CD8-positive, alpha-beta memory T cell (primary cell): ENCODE measurements at regions not wholly inside any gene's neighbourhood (a gene's known extent, or its start where the extent isn't known, plus 50 kb on each side); places are given as distances from the start of the nearest gene placed in this dataset.

Source experiments
- CTCF ChIA-PET: fragments of 350-600 bp; sonication (Branson Sonifier 250); formaldehyde crosslinking; loops from one replicate; lab custom pipeline; 2021; ENCODE audit warnings: antibody characterized with exemption; lab: Charles Lee
- POLR2A ChIA-PET: fragments of 350-600 bp; sonication (Branson Sonifier 250); formaldehyde crosslinking; loops from one replicate; lab custom pipeline; 2021; ENCODE audit warnings: antibody characterized with exemption; lab: Charles Lee
- DNase-seq, 5 donors: peaks; one replicate each; pipeline versions ENCODE4 v3.0.0 to v3.0.0-alpha.2; 2020 to 2022; ENCODE audit warnings: mixed read lengths in 1 of 5
- H3K27ac ChIP-seq: one replicate; pipeline ENCODE4 v1.7.0; 2013; ENCODE audit warnings: low read depth, mild to moderate bottlenecking, low read length, moderate library complexity
- H3K27me3 ChIP-seq: 2 replicates; pipeline ENCODE4 v1.7.0; 2013; ENCODE audit warnings: low read length, mild to moderate bottlenecking; ENCODE audit not compliant: insufficient read depth, poor library complexity, severe bottlenecking
- H3K36me3 ChIP-seq: 2 replicates; pipeline ENCODE4 v1.7.0; 2013; ENCODE audit warnings: mild to moderate bottlenecking, low read length, moderate library complexity; ENCODE audit not compliant: insufficient read depth
- H3K4me1 ChIP-seq: 2 replicates; pipeline ENCODE4 v1.7.0; 2013; ENCODE audit warnings: mild to moderate bottlenecking, low read length, moderate library complexity; ENCODE audit not compliant: insufficient read depth
- H3K4me3 ChIP-seq: 2 replicates; pipeline ENCODE4 v1.7.0; 2013; ENCODE audit warnings: mild to moderate bottlenecking, low read length
- H3K9me3 ChIP-seq: 2 replicates; pipeline ENCODE4 v1.7.0; 2013; ENCODE audit warnings: mild to moderate bottlenecking, low read length
- H3K27ac Mint-ChIP-seq, 8 donors: one replicate each; pipeline ENCODE4 v1.8.0; 2020 to 2021; ENCODE audit warnings: mixed read lengths in 8 of 8, mild to moderate bottlenecking in 6 of 8, inconsistent platforms in 3 of 8, moderate library complexity in 3 of 8
- H3K27me3 Mint-ChIP-seq, 2 donors: one replicate each; pipeline ENCODE4 v1.8.0; 2020 to 2021; ENCODE audit warnings: mixed read lengths in 2 of 2, mild to moderate bottlenecking in 1 of 2, moderate library complexity in 1 of 2
- H3K36me3 Mint-ChIP-seq, 3 donors: one replicate each; pipeline ENCODE4 v1.8.0; 2020 to 2021; ENCODE audit warnings: mixed read lengths in 3 of 3, inconsistent platforms in 1 of 3, mild to moderate bottlenecking in 1 of 3
- H3K4me1 Mint-ChIP-seq, 3 donors: one replicate each; pipeline ENCODE4 v1.8.0; 2020 to 2021; ENCODE audit warnings: mixed read lengths in 3 of 3, inconsistent platforms in 1 of 3, mild to moderate bottlenecking in 1 of 3
- H3K4me3 Mint-ChIP-seq, 7 donors: one replicate each; pipeline ENCODE4 v1.8.0; 2020 to 2021; ENCODE audit warnings: mixed read lengths in 7 of 7, mild to moderate bottlenecking in 6 of 7, moderate library complexity in 4 of 7, inconsistent platforms in 2 of 7
- H3K9me3 Mint-ChIP-seq, 5 donors: one replicate each; pipeline ENCODE4 v1.8.0; 2020 to 2022; ENCODE audit warnings: mixed read lengths in 5 of 5, mild to moderate bottlenecking in 3 of 5, moderate library complexity in 2 of 5, inconsistent platforms in 1 of 5

DNA sequence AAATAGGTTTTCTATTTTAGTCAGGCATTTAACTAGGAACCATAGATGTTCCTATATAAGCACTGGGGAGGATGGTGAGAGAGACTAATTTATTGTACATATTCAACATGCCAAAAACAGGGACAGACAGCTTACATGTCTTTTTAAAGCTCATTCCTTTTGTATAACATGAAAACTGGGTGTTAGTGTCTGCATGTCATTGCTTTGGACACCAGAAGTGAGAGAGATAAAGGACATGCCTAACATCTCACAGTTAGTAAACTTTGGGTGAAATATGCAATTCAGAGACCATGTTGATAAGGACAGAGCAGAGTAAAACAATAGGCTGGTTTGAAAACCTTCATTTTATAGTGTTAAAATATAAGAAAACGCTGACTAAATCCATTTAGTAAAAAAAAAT lies 860.0 kb upstream of the LCORL start:
- Mint-ChIP-seq H3K4me3 (no peak overlapping the region), H3K9me3 (peaks cover 5 to 24% (median 9%) of the 10 kb centered on the region in 5 donors), H3K27me3 (no peaks in the 10 kb centered on the region), H3K27ac (no peak overlapping the region), H3K36me3 (no peaks in the 10 kb centered on the region), H3K4me1 (no peaks in the 10 kb centered on the region)
- Histone ChIP-seq H3K9me3 (no peaks in the 10 kb centered on the region), H3K27ac (no peak overlapping the region), H3K4me1 (no peaks in the 10 kb centered on the region), H3K4me3 (no peak overlapping the region), H3K27me3 (no peaks in the 10 kb centered on the region), H3K36me3 (no peaks in the 10 kb centered on the region)
- no peak for DNase-seq
- POLR2A ChIA-PET, result no interaction called here
- CTCF ChIA-PET, result no interaction called here

DNA sequence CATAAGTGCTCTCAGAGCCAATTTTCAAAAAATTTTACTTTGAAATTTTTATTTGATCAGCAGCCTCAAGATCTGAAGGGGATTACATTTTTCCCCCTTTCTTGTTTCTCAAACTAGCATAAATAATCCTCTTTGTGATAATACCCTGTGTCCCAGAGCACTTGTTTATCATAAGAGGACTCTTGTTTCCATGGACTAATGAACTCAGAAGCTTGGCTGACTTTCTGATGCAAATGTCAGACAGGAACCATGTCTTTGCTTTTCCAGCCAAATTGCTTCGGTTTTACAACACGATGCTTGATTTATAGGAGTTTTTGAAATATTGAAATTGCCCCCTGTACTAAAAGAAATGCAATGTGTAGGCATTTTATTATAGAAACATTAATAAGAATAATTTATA lies 859.3 kb upstream of the LCORL start:
- Histone ChIP-seq H3K4me3 (no peak overlapping the region), H3K27ac (no peak overlapping the region), H3K27me3 (no peaks in the 10 kb centered on the region), H3K36me3 (no peaks in the 10 kb centered on the region), H3K9me3 (no peaks in the 10 kb centered on the region), H3K4me1 (no peaks in the 10 kb centered on the region)
- Mint-ChIP-seq H3K9me3 (peaks cover 5 to 23% (median 9%) of the 10 kb centered on the region in 5 donors), H3K27me3 (no peaks in the 10 kb centered on the region), H3K4me3 (no peak overlapping the region), H3K27ac (no peak overlapping the region), H3K36me3 (no peaks in the 10 kb centered on the region), H3K4me1 (no peaks in the 10 kb centered on the region)
- no peak for DNase-seq
- CTCF ChIA-PET, result no interaction called here
- POLR2A ChIA-PET, result no interaction called here

DNA sequence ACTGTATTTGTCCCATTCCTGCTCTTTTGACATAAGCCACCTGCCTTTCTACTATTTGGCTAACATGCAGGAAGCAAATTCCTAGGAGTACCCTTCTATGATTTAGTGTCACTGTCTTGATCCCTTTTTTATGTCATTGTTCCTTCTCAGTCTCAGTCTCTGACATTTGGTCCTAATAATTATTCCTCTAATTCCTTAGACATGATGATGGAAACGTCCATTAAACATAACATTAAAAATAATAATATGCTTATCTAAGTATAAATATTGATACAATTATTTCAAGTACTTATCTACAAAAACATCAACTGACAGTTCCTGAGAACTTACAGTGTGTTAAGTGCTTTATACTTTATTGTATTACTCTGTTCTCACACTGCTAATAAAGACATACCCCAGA lies 857.0 kb upstream of the LCORL start:
- no peaks in the 10 kb centered on the region for H3K4me1 ChIP-seq
- H3K27me3 Mint-ChIP-seq, result no peaks in the 10 kb centered on the region
- H3K4me3 Mint-ChIP-seq, result no peak overlapping the region
- no peak overlapping the region for H3K4me3 ChIP-seq
- no peak overlapping the region for H3K27ac ChIP-seq
- H3K9me3 ChIP-seq, result no peaks in the 10 kb centered on the region
- ChIA-PET POLR2A (no interaction called here), CTCF (no interaction called here)
- H3K9me3 Mint-ChIP-seq, result peaks cover 4 to 29% (median 16%) of the 10 kb centered on the region in 5 donors
- H3K27ac Mint-ChIP-seq, result no peak overlapping the region
- no peak for DNase-seq
- no peaks in the 10 kb centered on the region for H3K36me3 Mint-ChIP-seq
- H3K36me3 ChIP-seq, result no peaks in the 10 kb centered on the region
- H3K4me1 Mint-ChIP-seq, result no peaks in the 10 kb centered on the region
- no peaks in the 10 kb centered on the region for H3K27me3 ChIP-seq

DNA sequence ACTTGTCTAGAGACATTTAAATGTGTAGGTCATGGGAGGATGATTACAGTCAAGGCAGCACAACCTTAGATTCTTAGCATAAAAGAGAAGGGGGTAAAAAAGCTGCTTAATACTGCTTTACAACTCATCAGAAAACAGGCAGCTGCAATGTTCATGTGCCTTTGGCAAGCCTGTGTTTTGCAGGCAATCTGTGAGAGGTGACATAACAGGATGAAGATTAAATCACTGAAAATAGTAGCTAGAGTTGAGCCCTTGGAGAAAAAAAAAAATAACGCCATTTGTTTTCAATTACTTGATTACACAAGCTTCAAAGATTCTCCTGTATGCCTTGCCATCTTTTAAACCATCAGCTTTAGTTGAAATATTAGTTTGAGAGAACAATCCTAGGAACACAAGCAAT lies 847.6 kb upstream of the LCORL start:
- no peak for DNase-seq
- Mint-ChIP-seq H3K36me3 (no peaks in the 10 kb centered on the region), H3K27me3 (no peaks in the 10 kb centered on the region), H3K4me1 (no peaks in the 10 kb centered on the region), H3K27ac (no peak overlapping the region), H3K4me3 (no peak overlapping the region), H3K9me3 (peaks cover 0 to 28% (median 9%) of the 10 kb centered on the region in 5 donors)
- Histone ChIP-seq H3K9me3 (no peaks in the 10 kb centered on the region), H3K4me1 (no peaks in the 10 kb centered on the region), H3K36me3 (no peaks in the 10 kb centered on the region), H3K27ac (no peak overlapping the region), H3K27me3 (no peaks in the 10 kb centered on the region), H3K4me3 (no peak overlapping the region)
- POLR2A ChIA-PET, result no interaction called here
- CTCF ChIA-PET, result no interaction called here

DNA sequence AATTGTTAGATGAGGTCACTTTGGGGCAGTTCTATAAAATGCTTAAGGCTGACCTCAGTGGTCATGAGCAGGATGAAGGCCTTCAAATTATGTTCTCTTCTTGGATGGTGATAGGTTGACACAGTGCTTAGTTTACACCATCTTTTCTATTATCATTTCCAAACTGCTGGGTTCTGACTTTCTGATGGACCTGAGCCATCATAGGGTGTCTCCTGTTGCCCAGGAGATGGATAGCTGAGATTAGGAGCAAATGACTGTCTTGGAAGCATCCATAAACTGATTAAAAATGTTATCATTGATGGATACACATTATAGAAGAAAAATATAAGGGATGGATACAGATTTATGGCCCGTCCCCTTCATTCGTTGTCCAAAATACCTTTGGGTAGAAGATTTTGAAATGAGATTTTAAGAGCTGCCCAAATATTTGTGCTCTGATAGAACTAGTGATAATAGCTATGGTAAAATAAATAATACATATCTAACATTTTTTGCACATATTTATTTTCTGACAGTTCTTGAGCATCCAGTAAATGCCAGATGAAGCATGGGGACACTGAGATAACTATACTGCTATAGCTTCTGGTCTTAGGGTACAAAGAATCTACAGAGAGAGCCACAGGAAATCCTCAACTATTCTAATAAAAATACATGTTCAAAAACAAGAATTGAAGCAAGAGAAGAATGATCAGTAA lies 839.4 kb upstream of the LCORL start:
- H3K27ac Mint-ChIP-seq, result no peak overlapping the region

DNA sequence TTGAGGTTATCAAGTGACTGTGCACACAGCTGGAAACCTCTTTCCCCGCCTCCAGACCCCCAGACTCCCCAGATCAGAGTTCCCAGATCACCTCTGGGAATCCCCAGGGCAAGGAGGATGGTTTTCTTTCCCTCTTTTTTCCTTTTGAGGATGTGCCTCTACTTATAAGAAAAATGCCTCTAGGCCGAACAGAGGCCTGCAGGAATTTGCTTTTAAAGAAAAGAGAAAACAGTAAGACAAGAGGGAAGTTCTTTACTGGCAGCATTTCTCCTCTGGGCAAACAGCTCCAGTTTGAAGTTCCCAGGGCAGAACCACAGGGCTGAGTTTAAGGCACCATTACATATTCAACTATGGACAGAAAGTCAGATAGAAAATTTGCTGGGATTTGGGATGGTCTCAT lies 837.9 kb upstream of the LCORL start:
- no peak overlapping the region for H3K27ac ChIP-seq
- Mint-ChIP-seq H3K27ac (no peak overlapping the region), H3K4me3 (no peak overlapping the region), H3K36me3 (no peaks in the 10 kb centered on the region), H3K4me1 (no peaks in the 10 kb centered on the region), H3K9me3 (peaks cover 4 to 23% (median 7%) of the 10 kb centered on the region in 5 donors), H3K27me3 (no peaks in the 10 kb centered on the region)
- no peaks in the 10 kb centered on the region for H3K9me3 ChIP-seq
- H3K36me3 ChIP-seq, result no peaks in the 10 kb centered on the region
- no peaks in the 10 kb centered on the region for H3K4me1 ChIP-seq
- no peaks in the 10 kb centered on the region for H3K27me3 ChIP-seq
- no peak for DNase-seq
- ChIA-PET POLR2A (no interaction called here), CTCF (no interaction called here)
- no peak overlapping the region for H3K4me3 ChIP-seq

More for the DNA sequence above, 839.4 kb upstream of the LCORL start:
- ChIA-PET POLR2A (no interaction called here), CTCF (no interaction called here)
- Mint-ChIP-seq H3K9me3 (peaks cover 4 to 31% (median 6%) of the 10 kb centered on the region in 5 donors), H3K4me1 (no peaks in the 10 kb centered on the region), H3K36me3 (no peaks in the 10 kb centered on the region), H3K4me3 (no peak overlapping the region), H3K27me3 (no peaks in the 10 kb centered on the region)
- Histone ChIP-seq H3K27me3 (no peaks in the 10 kb centered on the region), H3K27ac (no peak overlapping the region), H3K4me1 (no peaks in the 10 kb centered on the region), H3K36me3 (no peaks in the 10 kb centered on the region), H3K4me3 (no peak overlapping the region), H3K9me3 (no peaks in the 10 kb centered on the region)
- no peak for DNase-seq

DNA sequence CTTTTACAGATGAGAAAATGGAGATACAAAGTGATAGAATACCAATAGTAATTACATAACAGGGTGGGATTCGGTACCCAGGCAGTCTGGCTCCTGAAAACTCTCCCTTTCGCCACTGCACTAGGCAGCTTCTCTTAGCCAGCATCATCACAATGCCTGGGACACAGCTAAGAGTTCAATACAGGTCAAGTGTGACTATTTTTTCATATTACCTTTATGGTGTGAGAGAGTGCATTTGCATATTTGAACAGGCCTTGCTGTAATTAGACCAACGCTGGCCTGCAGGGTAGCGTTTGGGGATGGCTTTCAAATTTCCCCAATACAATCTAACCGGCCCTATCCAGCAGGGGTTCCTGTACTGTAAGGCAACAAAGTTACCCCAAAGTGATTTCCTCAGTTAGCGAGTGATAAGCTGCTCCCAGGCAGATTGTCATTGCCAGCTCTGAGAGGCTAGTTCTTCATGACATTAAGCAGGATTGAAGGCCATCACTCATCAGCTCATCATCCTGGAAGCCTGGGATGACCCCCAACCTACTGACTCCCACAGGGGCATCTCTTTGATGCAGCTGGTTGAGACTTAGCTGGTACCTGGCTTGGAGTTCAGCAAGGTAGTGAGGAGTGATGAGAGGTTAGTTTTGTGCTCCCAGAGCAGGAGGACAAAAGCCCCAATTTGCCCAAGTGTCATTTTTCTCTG lies 836.8 kb upstream of the LCORL start:
- Mint-ChIP-seq H3K36me3 (no peaks in the 10 kb centered on the region), H3K27me3 (no peaks in the 10 kb centered on the region), H3K4me1 (no peaks in the 10 kb centered on the region), H3K27ac (no peak overlapping the region), H3K4me3 (no peak overlapping the region), H3K9me3 (peaks cover 4 to 24% (median 7%) of the 10 kb centered on the region in 5 donors)
- H3K36me3 ChIP-seq, result no peaks in the 10 kb centered on the region
- ChIA-PET CTCF (no interaction called here), POLR2A (no interaction called here)
- no peak for DNase-seq
- H3K27ac ChIP-seq, result no peak overlapping the region
- H3K4me1 ChIP-seq, result no peaks in the 10 kb centered on the region
- H3K4me3 ChIP-seq, result no peak overlapping the region
- H3K9me3 ChIP-seq, result no peaks in the 10 kb centered on the region
- no peaks in the 10 kb centered on the region for H3K27me3 ChIP-seq

DNA sequence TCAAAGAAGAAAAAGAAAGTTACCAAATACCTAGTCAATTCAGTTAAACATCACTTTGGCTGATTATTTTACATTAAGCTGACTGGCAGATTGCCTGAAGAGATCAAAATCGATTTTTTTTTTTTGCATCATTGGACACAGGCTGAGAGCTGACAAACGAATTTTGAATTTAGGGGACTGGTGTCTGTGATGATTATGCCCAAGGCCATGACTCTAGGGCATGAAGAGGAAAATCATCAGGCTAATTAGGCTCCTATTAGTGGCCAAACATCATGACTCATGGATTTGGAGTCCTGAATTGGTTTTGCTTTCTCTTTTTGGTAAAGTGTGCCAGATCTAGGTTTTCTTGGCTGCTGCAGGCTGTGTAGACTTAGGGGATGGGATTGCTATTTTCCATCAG lies 829.3 kb upstream of the LCORL start:
- Histone ChIP-seq H3K4me1 (no peaks in the 10 kb centered on the region), H3K4me3 (no peak overlapping the region), H3K36me3 (no peaks in the 10 kb centered on the region), H3K27ac (no peak overlapping the region), H3K27me3 (no peaks in the 10 kb centered on the region), H3K9me3 (no peaks in the 10 kb centered on the region)
- H3K27ac Mint-ChIP-seq, result no peak overlapping the region
- H3K9me3 Mint-ChIP-seq, result peaks cover 0 to 22% (median 5%) of the 10 kb centered on the region in 5 donors
- ChIA-PET POLR2A (no interaction called here), CTCF (no interaction called here)
- H3K4me3 Mint-ChIP-seq, result no peak overlapping the region
- H3K4me1 Mint-ChIP-seq, result no peaks in the 10 kb centered on the region
- DNase-seq, result no peak
- peaks cover 0 to 2% (median 0%) of the 10 kb centered on the region in 3 donors for H3K36me3 Mint-ChIP-seq
- H3K27me3 Mint-ChIP-seq, result no peaks in the 10 kb centered on the region
